WI38 (cell line): ENCODE measurements at regions not wholly inside any gene's neighbourhood (a gene's known extent, or its start where the extent isn't known, plus 50 kb on each side); places are given as distances from the start of the nearest gene placed in this dataset.

Experiments
- H3K4me3 ChIP-seq: 2 replicates; pipeline ENCODE4 v1.5.1; 2011; ENCODE audit warnings: low read depth, mild to moderate bottlenecking, control low read depth, low read length
- CTCF ChIP-seq: IDR thresholded peaks from 2 replicates; pipeline ENCODE4 v1.5.1; 2012; ENCODE audit warnings: low read depth, mild to moderate bottlenecking, control low read depth, low read length

GRCh38 chr12:89895101-89895500 is 186.5 kb upstream of the ATP2B1 start:
- H3K4me3 ChIP-seq: no peak overlapping the region
- no peak for TF ChIP-seq CTCF

GRCh38 chr12:89893972-89894706 is 185.5 kb upstream of the ATP2B1 start:
- TF ChIP-seq CTCF: no peak
- H3K4me3 ChIP-seq: no peak overlapping the region

GRCh38 chr12:89892436-89892835 is 183.8 kb upstream of the ATP2B1 start:
- TF ChIP-seq CTCF: no peak
- H3K4me3 ChIP-seq: no peak overlapping the region

- H3K4me3 ChIP-seq: no peak overlapping the region
- no peak for TF ChIP-seq CTCF
Measured at GRCh38 chr12:89891933-89892332, 183.3 kb upstream of the ATP2B1 start.

GRCh38 chr12:89890161-89890560 is 181.5 kb upstream of the ATP2B1 start:
- no peak for TF ChIP-seq CTCF
- H3K4me3 ChIP-seq: no peak overlapping the region

GRCh38 chr12:89889062-89889461 is 180.4 kb upstream of the ATP2B1 start:
- TF ChIP-seq CTCF: no peak
- no peak overlapping the region for H3K4me3 ChIP-seq

GRCh38 chr12:89884952-89885351 is 176.3 kb upstream of the ATP2B1 start:
- no peak overlapping the region for H3K4me3 ChIP-seq
- TF ChIP-seq CTCF: no peak
